ENCODE measurements at regions not wholly inside any gene's neighbourhood (a gene's known extent, or its start where the extent isn't known, plus 50 kb on each side); places are given as distances from the start of the nearest gene placed in this dataset.

GRCh38 chr4:30103455-30103854 is 616.7 kb upstream of the PCDH7 start:
- Histone ChIP-seq H3K79me2 (ENCODE audit: control insufficient read depth, insufficient read depth, low read length) (no peaks in the 10 kb centered on the region), H4K20me1 (ENCODE audit: control insufficient read depth, extremely low read depth, insufficient read depth, low read length) (no peaks in the 10 kb centered on the region), H3K27ac (ENCODE audit: control insufficient read depth, insufficient read depth, low read length) (no peak overlapping the region), H3K9me1 (ENCODE audit: control insufficient read depth, extremely low read depth, insufficient read depth, low read length) (no peaks in the 10 kb centered on the region), H3K27me3 (ENCODE audit: control insufficient read depth, extremely low read depth, insufficient read depth, low read length) (no peaks in the 10 kb centered on the region), H3K4me3 (ENCODE audit: control insufficient read depth in 2 of 3, extremely low read depth in 1 of 3, insufficient read depth in 2 of 3, low read depth in 1 of 3, low read length in 3 of 3) (no peak overlapping the region), H2AFZ (ENCODE audit: control insufficient read depth, low read length) (no peak overlapping the region), H3K4me2 (ENCODE audit: control insufficient read depth, extremely low read depth, insufficient read depth, low read depth, low read length) (no peak overlapping the region), H3K36me3 (ENCODE audit: control insufficient read depth in 2 of 2, extremely low read depth in 1 of 2, insufficient read depth in 2 of 2, low read length in 2 of 2) (no peaks in the 10 kb centered on the region), H3K9ac (ENCODE audit: control insufficient read depth, extremely low read depth, insufficient read depth, low read length) (no peak overlapping the region), H3K4me1 (ENCODE audit: control insufficient read depth, extremely low read depth, insufficient read depth, low read length) (no peaks in the 10 kb centered on the region), H3K9me3 (ENCODE audit: control insufficient read depth, low read depth, low read length) (no peaks in the 10 kb centered on the region)
- dilution Hi-C loops (cut with MboI; ENCODE audit: extremely low pct_ligation_motif_present, low sequenced_read_pairs), result no loop called here
- FAIRE-seq (no peak), DNase-seq (ENCODE audit: low read depth, low spot score) (no peak)
- TF ChIP-seq CTCF (optimal IDR thresholded peaks at IDR 0.05 in 1 of 3, IDR thresholded peaks at IDR 0.05 in 1 of 3, conservative IDR thresholded peaks at IDR 0.05 in 1 of 3; ENCODE audit: extremely low read depth in 1 of 3, insufficient read depth in 2 of 3, low read length in 3 of 3), result no peak

GRCh38 chr4:30116401-30116800 is 603.8 kb upstream of the PCDH7 start:
- Histone ChIP-seq H3K9ac (ENCODE audit: control insufficient read depth, extremely low read depth, insufficient read depth, low read length) (no peak overlapping the region), H2AFZ (ENCODE audit: control insufficient read depth, low read length) (no peak overlapping the region), H4K20me1 (ENCODE audit: control insufficient read depth, extremely low read depth, insufficient read depth, low read length) (no peaks in the 10 kb centered on the region), H3K4me1 (ENCODE audit: control insufficient read depth, extremely low read depth, insufficient read depth, low read length) (no peaks in the 10 kb centered on the region), H3K9me3 (ENCODE audit: control insufficient read depth, low read depth, low read length) (no peaks in the 10 kb centered on the region), H3K36me3 (ENCODE audit: control insufficient read depth in 2 of 2, extremely low read depth in 1 of 2, insufficient read depth in 2 of 2, low read length in 2 of 2) (no peaks in the 10 kb centered on the region), H3K4me3 (ENCODE audit: control insufficient read depth in 2 of 3, extremely low read depth in 1 of 3, insufficient read depth in 2 of 3, low read depth in 1 of 3, low read length in 3 of 3) (no peak overlapping the region), H3K79me2 (ENCODE audit: control insufficient read depth, insufficient read depth, low read length) (no peaks in the 10 kb centered on the region), H3K9me1 (ENCODE audit: control insufficient read depth, extremely low read depth, insufficient read depth, low read length) (no peaks in the 10 kb centered on the region), H3K27me3 (ENCODE audit: control insufficient read depth, extremely low read depth, insufficient read depth, low read length) (no peaks in the 10 kb centered on the region), H3K27ac (ENCODE audit: control insufficient read depth, insufficient read depth, low read length) (no peak overlapping the region), H3K4me2 (ENCODE audit: control insufficient read depth, extremely low read depth, insufficient read depth, low read depth, low read length) (no peak overlapping the region)
- dilution Hi-C loops (cut with MboI; ENCODE audit: extremely low pct_ligation_motif_present, low sequenced_read_pairs), result no loop called here
- no peak for TF ChIP-seq CTCF (optimal IDR thresholded peaks at IDR 0.05 in 1 of 3, IDR thresholded peaks at IDR 0.05 in 1 of 3, conservative IDR thresholded peaks at IDR 0.05 in 1 of 3; ENCODE audit: extremely low read depth in 1 of 3, insufficient read depth in 2 of 3, low read length in 3 of 3)
- no peak for TF ChIP-seq EZH2 (IDR thresholded peaks at IDR 0.05; ENCODE audit: low read length)
- no peak for FAIRE-seq
- no peak for DNase-seq (ENCODE audit: low read depth, low spot score)

Measured in keratinocyte (primary cell).